ENCODE measurements at regions not wholly inside any gene's neighbourhood (a gene's known extent, or its start where the extent isn't known, plus 50 kb on each side); places are given as distances from the start of the nearest gene placed in this dataset.
"Not testable (repeated sequence)": the region's sequence is repeated elsewhere in the genome, so short reads cannot be mapped to it uniquely, and the experiment has no call there.

GRCh38 chrX:3807906-3808305 lies 94.5 kb upstream of the PRKX start:
- intact Hi-C loops (cut with DNase I), result no loop called here
- Histone ChIP-seq H3K27me3 (peaks cover 0 to 13% (median 2%) of the 10 kb centered on the region in 4 donors), H3K4me1 (no peaks in the 10 kb centered on the region), H3K27ac (replicated peaks in 1 of 4) (no peak overlapping the region), H3K4me3 (no peak overlapping the region), H3K9me3 (no peaks in the 10 kb centered on the region), H3K36me3 (no peaks in the 10 kb centered on the region)
- no peak for DNase-seq (ENCODE audit: extremely low spot score)
- TF ChIP-seq POLR2AphosphoS5 (IDR thresholded peaks at IDR 0.05) (no peak), CTCF (IDR thresholded peaks at IDR 0.05) (no peak), POLR2A (IDR thresholded peaks at IDR 0.05; ENCODE audit: low read depth) (no peak), EP300 (IDR thresholded peaks at IDR 0.05) (no peak)
- WGBS, result 46% methylated on average over 4 of the region's 4 CpGs

GRCh38 chrX:3806630-3807029 lies 93.2 kb upstream of the PRKX start:
- no peak overlapping the region for H3K27ac ChIP-seq (replicated peaks in 1 of 4)
- DNase-seq (ENCODE audit: extremely low spot score), result no peak
- no peaks in the 10 kb centered on the region for H3K36me3 ChIP-seq
- intact Hi-C loops (cut with DNase I), result no loop called here
- WGBS, result 46% methylated on average over 10 of the region's 10 CpGs
- peaks cover 0 to 13% (median 2%) of the 10 kb centered on the region in 4 donors for H3K27me3 ChIP-seq
- no peaks in the 10 kb centered on the region for H3K9me3 ChIP-seq
- TF ChIP-seq POLR2AphosphoS5 (IDR thresholded peaks at IDR 0.05) (no peak), POLR2A (IDR thresholded peaks at IDR 0.05; ENCODE audit: low read depth) (no peak), EP300 (IDR thresholded peaks at IDR 0.05) (no peak), CTCF (IDR thresholded peaks at IDR 0.05) (no peak)
- no peak overlapping the region for H3K4me3 ChIP-seq
- no peaks in the 10 kb centered on the region for H3K4me1 ChIP-seq

DNA sequence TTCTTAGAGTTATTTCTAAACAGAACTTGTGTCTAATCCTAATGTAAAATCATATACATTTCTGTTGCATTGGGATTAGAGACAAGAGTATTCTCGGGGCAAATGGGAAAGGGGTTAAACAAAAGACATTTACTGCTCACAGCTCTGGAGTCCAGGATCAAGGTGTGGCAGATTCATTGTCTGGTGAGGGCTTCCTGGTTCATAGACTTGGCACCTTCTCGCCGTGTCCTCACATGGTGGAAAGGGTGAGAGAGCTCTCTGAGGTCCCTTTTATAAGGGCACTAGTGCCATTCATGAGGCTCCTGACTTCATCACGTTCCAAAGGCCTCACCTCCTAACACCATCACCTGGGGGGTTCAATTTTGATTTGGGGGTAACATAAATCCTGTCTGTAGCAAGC lies 90.3 kb upstream of the PRKX start:
- no peaks in the 10 kb centered on the region for H3K36me3 ChIP-seq
- DNase-seq (ENCODE audit: extremely low spot score), result no peak
- no peaks in the 10 kb centered on the region for H3K9me3 ChIP-seq
- no peak overlapping the region for H3K4me3 ChIP-seq
- 78% methylated on average over 4 of the region's 4 CpGs for WGBS
- no peak for TF ChIP-seq CTCF (IDR thresholded peaks at IDR 0.05)
- no peak for TF ChIP-seq EP300 (IDR thresholded peaks at IDR 0.05)
- TF ChIP-seq POLR2AphosphoS5 (IDR thresholded peaks at IDR 0.05), result no peak
- no peak for TF ChIP-seq POLR2A (IDR thresholded peaks at IDR 0.05; ENCODE audit: low read depth)
- H3K4me1 ChIP-seq, result no peaks in the 10 kb centered on the region
- intact Hi-C loops (cut with DNase I), result no loop called here
- H3K27ac ChIP-seq (replicated peaks in 1 of 4), result no peak overlapping the region
- peaks cover 0 to 13% (median 2%) of the 10 kb centered on the region in 4 donors for H3K27me3 ChIP-seq

DNA sequence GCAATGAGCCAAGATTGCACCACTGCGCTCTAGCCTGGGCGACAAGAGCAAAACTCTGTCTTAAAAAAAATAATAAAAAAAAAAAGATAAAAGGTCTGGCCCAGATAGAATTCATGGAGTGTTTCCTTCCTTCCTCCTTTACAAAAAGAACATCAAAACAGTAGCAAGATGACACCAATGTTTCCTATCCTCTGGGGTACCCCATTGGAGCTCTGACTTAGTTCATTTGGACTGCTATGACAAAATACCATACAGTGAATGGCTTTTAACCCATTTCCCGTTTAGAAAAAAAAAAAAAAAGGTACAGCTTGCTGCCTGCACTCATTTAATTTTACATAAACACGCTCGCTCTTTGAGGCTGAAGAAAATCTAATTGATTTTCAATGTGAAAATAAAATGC lies 89.9 kb upstream of the PRKX start:
- Histone ChIP-seq H3K36me3 (no peaks in the 10 kb centered on the region), H3K27me3 (peaks cover 0 to 11% (median 2%) of the 10 kb centered on the region in 4 donors), H3K27ac (replicated peaks in 1 of 4) (no peak overlapping the region), H3K4me1 (no peaks in the 10 kb centered on the region), H3K9me3 (no peaks in the 10 kb centered on the region), H3K4me3 (no peak overlapping the region)
- TF ChIP-seq POLR2A (IDR thresholded peaks at IDR 0.05; ENCODE audit: low read depth) (no peak), EP300 (IDR thresholded peaks at IDR 0.05) (no peak), CTCF (IDR thresholded peaks at IDR 0.05) (no peak), POLR2AphosphoS5 (IDR thresholded peaks at IDR 0.05) (no peak)
- WGBS, result 76% methylated on average over 5 of the region's 5 CpGs
- no peak for DNase-seq (ENCODE audit: extremely low spot score)
- intact Hi-C loops (cut with DNase I), result no loop called here

DNA sequence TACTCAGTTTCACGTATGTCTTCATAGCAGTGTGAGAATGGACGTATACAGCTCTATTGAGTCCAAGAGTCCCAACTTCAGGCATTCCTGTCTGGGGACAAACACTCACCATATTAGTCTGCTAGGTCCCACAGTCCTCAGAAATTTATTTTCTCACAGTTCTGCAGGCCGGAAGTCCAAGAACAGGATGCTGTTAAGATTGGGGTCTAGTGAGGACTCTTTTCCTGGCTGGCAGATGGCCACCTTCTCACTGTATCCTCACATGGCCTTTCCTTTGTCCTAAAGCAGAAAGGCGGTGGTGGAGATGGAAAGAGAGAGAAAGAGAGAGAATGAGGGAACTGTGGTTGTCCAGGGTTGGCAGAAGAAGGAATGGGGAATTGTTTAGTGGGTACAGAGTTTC lies 82.0 kb upstream of the PRKX start:
- intact Hi-C loops (cut with DNase I); H3K4me3 ChIP-seq; DNase-seq (ENCODE audit: extremely low spot score); H3K27ac ChIP-seq (replicated peaks in 1 of 4); H3K9me3 ChIP-seq; H3K4me1 ChIP-seq; H3K36me3 ChIP-seq; H3K27me3 ChIP-seq: not testable (repeated sequence)
- 60% methylated on average over 4 of the region's 4 CpGs for WGBS
